ENCODE measurements at regions not wholly inside any gene's neighbourhood (a gene's known extent, or its start where the extent isn't known, plus 50 kb on each side); places are given as distances from the start of the nearest gene placed in this dataset.

GRCh38 chr6:104509355-104509754 lies 350.4 kb downstream of the HACE1 start:
- no peaks in the 10 kb centered on the region for H3K4me1 ChIP-seq (ENCODE audit: insufficient read depth, low read length)
- no TSS peak for BruUV-seq (replicated peaks)
- no peaks in the 10 kb centered on the region for H3K36me3 ChIP-seq (replicated peaks in 1 of 2; ENCODE audit: control insufficient read depth in 1 of 2, insufficient read depth in 2 of 2, low read length in 2 of 2)
- H3K9ac ChIP-seq (ENCODE audit: insufficient read depth, low read depth, low read length): no peak overlapping the region
- no peaks in the 10 kb centered on the region; a peak in 1 of 5 replicates for H3K27me3 ChIP-seq (ENCODE audit: control insufficient read depth in 1 of 2, insufficient read depth in 2 of 2, low read length in 2 of 2)
- H3K9me3 ChIP-seq (ENCODE audit: low read length): no peaks in the 10 kb centered on the region
- 27% methylated on average over 3 of the region's 3 CpGs for WGBS (ENCODE audit: low lambda C conversion rate)
- no peak for FAIRE-seq
- no peak overlapping the region for H2AFZ ChIP-seq (ENCODE audit: low read length)
- no peaks in the 10 kb centered on the region for H3K79me2 ChIP-seq (ENCODE audit: insufficient read depth, low read length)
- H3K4me3 ChIP-seq (replicated peaks in 1 of 3; ENCODE audit: insufficient read depth in 1 of 3, low read depth in 2 of 3, low read length in 3 of 3): no peak overlapping the region
- TF ChIP-seq HDAC1 (CRISPR knock-in tag; IDR thresholded peaks at IDR 0.05): no peak
- TF ChIP-seq ZNF205 (CRISPR knock-in tag; IDR thresholded peaks at IDR 0.05): no peak
- no peak for TF ChIP-seq ZNF746 (CRISPR knock-in tag; IDR thresholded peaks at IDR 0.05)
- no peak for TF ChIP-seq HOXA3 (CRISPR knock-in tag; IDR thresholded peaks at IDR 0.05)
- TF ChIP-seq ZNF879 (CRISPR knock-in tag; IDR thresholded peaks at IDR 0.05): no peak
- no peak for TF ChIP-seq ZSCAN5A (CRISPR knock-in tag; IDR thresholded peaks at IDR 0.05; ENCODE audit: borderline replicate concordance)
- TF ChIP-seq ZNF75D (CRISPR knock-in tag; IDR thresholded peaks at IDR 0.05; ENCODE audit: borderline replicate concordance): no peak
- TF ChIP-seq HOXA5 (CRISPR knock-in tag; IDR thresholded peaks at IDR 0.05): no peak
- no peak for TF ChIP-seq GLI4 (CRISPR knock-in tag; IDR thresholded peaks at IDR 0.05; ENCODE audit: borderline replicate concordance)
- no peak for TF ChIP-seq ZFP1 (CRISPR knock-in tag; IDR thresholded peaks at IDR 0.05)
- intact Hi-C loops (cut with micrococcal nuclease; ENCODE audit: unreplicated experiment): no loop called here
- POLR2A ChIA-PET: no interaction called here
- no peaks in the 10 kb centered on the region for H4K20me1 ChIP-seq (ENCODE audit: insufficient read depth, low read length)
- CTCF ChIA-PET (ENCODE audit: low intra/inter-chr PET ratio, low total read pairs): no interaction called here
- no peak overlapping the region for H3K4me2 ChIP-seq (ENCODE audit: low read depth, low read length)
- H3K27ac ChIP-seq (ENCODE audit: extremely low read length, insufficient read depth, low read length): no peak overlapping the region
- in situ Hi-C loops (cut with HindIII; ENCODE audit: extremely low pct_ligation_motif_present, low pct_unique_long_range_greater_than_20kb): no loop called here
- ATAC-seq: no peak
- DNase-seq (ENCODE audit: low spot score): no peak

- H3K27ac ChIP-seq (ENCODE audit: extremely low read length, insufficient read depth, low read length): no peak overlapping the region
- FAIRE-seq: no peak
- H3K4me3 ChIP-seq (replicated peaks in 1 of 3; ENCODE audit: insufficient read depth in 1 of 3, low read depth in 2 of 3, low read length in 3 of 3): no peak overlapping the region
- H3K79me2 ChIP-seq (ENCODE audit: insufficient read depth, low read length): no peaks in the 10 kb centered on the region
- no peak for DNase-seq (ENCODE audit: low spot score)
- in situ Hi-C loops (cut with HindIII; ENCODE audit: extremely low pct_ligation_motif_present, low pct_unique_long_range_greater_than_20kb) (no loop called here), intact Hi-C loops (cut with micrococcal nuclease; ENCODE audit: unreplicated experiment) (no loop called here)
- H3K9me3 ChIP-seq (ENCODE audit: low read length): no peaks in the 10 kb centered on the region
- H3K4me2 ChIP-seq (ENCODE audit: low read depth, low read length): no peak overlapping the region
- no peaks in the 10 kb centered on the region for H3K4me1 ChIP-seq (ENCODE audit: insufficient read depth, low read length)
- no peak overlapping the region for H2AFZ ChIP-seq (ENCODE audit: low read length)
- H3K27me3 ChIP-seq (ENCODE audit: control insufficient read depth in 1 of 2, insufficient read depth in 2 of 2, low read length in 2 of 2): no peaks in the 10 kb centered on the region; a peak in 1 of 5 replicates
- WGBS (ENCODE audit: low lambda C conversion rate): 0% methylated on average over 1 of the region's 1 CpG
- BruUV-seq (replicated peaks): no TSS peak
- POLR2A ChIA-PET: no interaction called here
- CTCF ChIA-PET (ENCODE audit: low intra/inter-chr PET ratio, low total read pairs): no interaction called here
- H3K36me3 ChIP-seq (replicated peaks in 1 of 2; ENCODE audit: control insufficient read depth in 1 of 2, insufficient read depth in 2 of 2, low read length in 2 of 2): no peaks in the 10 kb centered on the region
- H3K9ac ChIP-seq (ENCODE audit: insufficient read depth, low read depth, low read length): no peak overlapping the region
- H4K20me1 ChIP-seq (ENCODE audit: insufficient read depth, low read length): no peaks in the 10 kb centered on the region
- no peak for ATAC-seq
- TF ChIP-seq NCOR1 (IDR thresholded peaks at IDR 0.05; ENCODE audit: borderline replicate concordance, low read length): no peak
- TF ChIP-seq CENPBD1 (CRISPR knock-in tag; IDR thresholded peaks at IDR 0.05; ENCODE audit: borderline replicate concordance, low read depth): no peak
- TF ChIP-seq ZNF724P (CRISPR knock-in tag; IDR thresholded peaks at IDR 0.05; ENCODE audit: borderline replicate concordance): no peak
- TF ChIP-seq ZNF780A (CRISPR knock-in tag; IDR thresholded peaks at IDR 0.05): no peak
- no peak for TF ChIP-seq EEA1 (CRISPR knock-in tag; IDR thresholded peaks at IDR 0.05; ENCODE audit: borderline replicate concordance)
- TF ChIP-seq ZNF749 (CRISPR knock-in tag; IDR thresholded peaks at IDR 0.05; ENCODE audit: borderline replicate concordance): no peak
- no peak for TF ChIP-seq ZNF841 (CRISPR knock-in tag; IDR thresholded peaks at IDR 0.05; ENCODE audit: borderline replicate concordance)
Observed at GRCh38 chr6:104506429-104506828, 353.3 kb downstream of the HACE1 start.

Measured in HepG2 (cell line).